Vagina (tissue), 2 donors: ENCODE measurements at regions not wholly inside any gene's neighbourhood (a gene's known extent, or its start where the extent isn't known, plus 50 kb on each side); places are given as distances from the start of the nearest gene placed in this dataset.

Experiments
- DNase-seq, 2 donors: peaks; one replicate each; pipeline ENCODE4 v3.0.0-alpha.2; 2017; ENCODE audit errors: extremely low spot score in 2 of 2
- H3K27ac ChIP-seq: fragments of 200-600 bp; sonication (generic); one replicate; pipeline ENCODE4 v1.5.1; 2019
- H3K27me3 ChIP-seq: fragments of 200-600 bp; sonication (generic); one replicate; pipeline ENCODE4 v1.5.1; 2019
- H3K36me3 ChIP-seq, 2 donors: fragments of 200-600 bp; sonication (generic); one replicate each; pipeline ENCODE4 v1.5.1; 2017 to 2019
- H3K4me1 ChIP-seq: fragments of 200-600 bp; sonication (generic); one replicate; pipeline ENCODE4 v1.5.1; 2019
- H3K4me3 ChIP-seq, 2 donors: fragments of 200-600 bp; sonication (generic); 1 replicate in 1 of 2; 2 replicates in 1 of 2; pipeline ENCODE4 v1.5.1; 2016 to 2019
- H3K9me3 ChIP-seq: fragments of 200-600 bp; sonication (generic); one replicate; pipeline ENCODE4 v1.5.1; 2019
- CTCF ChIP-seq, 3 experiments: fragments of 450-650 bp in 2 of 3; fragments of 200-600 bp in 1 of 3; sonication (generic) in 1 of 3; IDR thresholded peaks; one replicate each; pipeline ENCODE4 v1.5.1; 2017 to 2019; ENCODE audit warnings: antibody characterized with exemption in 3 of 3, mild to moderate bottlenecking in 2 of 3, moderate library complexity in 2 of 3
- POLR2A ChIP-seq, 2 donors: fragments of 450-650 bp; IDR thresholded peaks; one replicate each; pipeline ENCODE4 v1.6.1; 2017; ENCODE audit warnings: antibody characterized with exemption in 2 of 2, mild to moderate bottlenecking in 2 of 2, moderate library complexity in 2 of 2
- POLR2AphosphoS5 ChIP-seq, 2 donors: sonication (generic); formaldehyde crosslinking; IDR thresholded peaks; one replicate each; pipeline ENCODE4 v1.9.0; 2017; ENCODE audit warnings: antibody characterized with exemption in 2 of 2, mild to moderate bottlenecking in 2 of 2, low read depth in 1 of 2; ENCODE audit not compliant: insufficient read depth in 1 of 2
- intact Hi-C: fragments of 100-400 bp; cut with DNase I; formaldehyde crosslinking; loops from one replicate; pipeline ENCODE4 v1.15.1; 2023

GRCh38 chr4:96524311-96524875 is 684.5 kb downstream of the PDHA2 start:
- H3K4me1 ChIP-seq, result no peaks in the 10 kb centered on the region
- intact Hi-C loops, result no loop called here
- no peak for DNase-seq
- no peaks in the 10 kb centered on the region for H3K9me3 ChIP-seq
- TF ChIP-seq CTCF (IDR thresholded peaks at IDR 0.05), result no peak
- TF ChIP-seq POLR2AphosphoS5 (IDR thresholded peaks at IDR 0.05; ENCODE audit: insufficient read depth in 1 of 2, low read depth in 1 of 2), result no peak
- TF ChIP-seq POLR2A (IDR thresholded peaks at IDR 0.05), result no peak
- no peaks in the 10 kb centered on the region for H3K36me3 ChIP-seq
- H3K27me3 ChIP-seq, result no peaks in the 10 kb centered on the region
- H3K4me3 ChIP-seq, result no peak overlapping the region
- H3K27ac ChIP-seq, result no peak overlapping the region

- no peaks in the 10 kb centered on the region for H3K4me1 ChIP-seq
- no peak overlapping the region for H3K27ac ChIP-seq
- H3K27me3 ChIP-seq, result no peaks in the 10 kb centered on the region
- TF ChIP-seq POLR2A (IDR thresholded peaks at IDR 0.05) (no peak), CTCF (IDR thresholded peaks at IDR 0.05) (no peak), POLR2AphosphoS5 (IDR thresholded peaks at IDR 0.05; ENCODE audit: insufficient read depth in 1 of 2, low read depth in 1 of 2) (no peak)
- H3K9me3 ChIP-seq, result no peaks in the 10 kb centered on the region
- DNase-seq, result no peak
- H3K4me3 ChIP-seq, result no peak overlapping the region
- intact Hi-C loops, result no loop called here
- no peaks in the 10 kb centered on the region for H3K36me3 ChIP-seq
Observed at GRCh38 chr4:96525898-96526297, 686.0 kb downstream of the PDHA2 start.

- Histone ChIP-seq H3K27ac (no peak overlapping the region), H3K27me3 (no peaks in the 10 kb centered on the region), H3K4me1 (no peaks in the 10 kb centered on the region), H3K36me3 (no peaks in the 10 kb centered on the region), H3K4me3 (no peak overlapping the region), H3K9me3 (no peaks in the 10 kb centered on the region)
- intact Hi-C loops, result no loop called here
- TF ChIP-seq POLR2AphosphoS5 (IDR thresholded peaks at IDR 0.05; ENCODE audit: insufficient read depth in 1 of 2, low read depth in 1 of 2), result no peak
- TF ChIP-seq POLR2A (IDR thresholded peaks at IDR 0.05), result no peak
- TF ChIP-seq CTCF (IDR thresholded peaks at IDR 0.05), result no peak
- DNase-seq, result no peak
Observed at GRCh38 chr4:96526625-96527024, 686.7 kb downstream of the PDHA2 start.

GRCh38 chr4:96531836-96532235 is 691.9 kb downstream of the PDHA2 start:
- no peak overlapping the region for H3K4me3 ChIP-seq
- no peak for TF ChIP-seq POLR2A (IDR thresholded peaks at IDR 0.05)
- TF ChIP-seq POLR2AphosphoS5 (IDR thresholded peaks at IDR 0.05; ENCODE audit: insufficient read depth in 1 of 2, low read depth in 1 of 2), result no peak
- no peak for TF ChIP-seq CTCF (IDR thresholded peaks at IDR 0.05)
- no peaks in the 10 kb centered on the region for H3K9me3 ChIP-seq
- no peak for DNase-seq
- no peaks in the 10 kb centered on the region for H3K4me1 ChIP-seq
- no peaks in the 10 kb centered on the region for H3K27me3 ChIP-seq
- no peak overlapping the region for H3K27ac ChIP-seq
- intact Hi-C loops, result no loop called here
- H3K36me3 ChIP-seq, result no peaks in the 10 kb centered on the region

- DNase-seq, result no peak
- TF ChIP-seq POLR2AphosphoS5 (IDR thresholded peaks at IDR 0.05; ENCODE audit: insufficient read depth in 1 of 2, low read depth in 1 of 2) (no peak), POLR2A (IDR thresholded peaks at IDR 0.05) (no peak)
- H3K27me3 ChIP-seq, result no peaks in the 10 kb centered on the region
- no peak overlapping the region for H3K4me3 ChIP-seq
- no peaks in the 10 kb centered on the region for H3K9me3 ChIP-seq
- H3K36me3 ChIP-seq, result no peaks in the 10 kb centered on the region
- intact Hi-C loops, result no loop called here
- H3K4me1 ChIP-seq, result no peaks in the 10 kb centered on the region
- no peak overlapping the region for H3K27ac ChIP-seq
Observed at GRCh38 chr4:96543346-96543745, 703.5 kb downstream of the PDHA2 start.
